ENCODE measurements at regions not wholly inside any gene's neighbourhood (a gene's known extent, or its start where the extent isn't known, plus 50 kb on each side); places are given as distances from the start of the nearest gene placed in this dataset.

- TF ChIP-seq CTCF (IDR thresholded peaks at IDR 0.05), result no peak
- no peak for TF ChIP-seq EP300 (IDR thresholded peaks at IDR 0.05)
These were observed 140.4 kb upstream of the NPY start for GRCh38 chr7:24143547-24143946.

All from sigmoid colon (tissue), 4 donors.